ENCODE measurements at regions not wholly inside any gene's neighbourhood (a gene's known extent, or its start where the extent isn't known, plus 50 kb on each side); places are given as distances from the start of the nearest gene placed in this dataset.
"Not testable (repeated sequence)": the region's sequence is repeated elsewhere in the genome, so short reads cannot be mapped to it uniquely, and the experiment has no call there.

DNA sequence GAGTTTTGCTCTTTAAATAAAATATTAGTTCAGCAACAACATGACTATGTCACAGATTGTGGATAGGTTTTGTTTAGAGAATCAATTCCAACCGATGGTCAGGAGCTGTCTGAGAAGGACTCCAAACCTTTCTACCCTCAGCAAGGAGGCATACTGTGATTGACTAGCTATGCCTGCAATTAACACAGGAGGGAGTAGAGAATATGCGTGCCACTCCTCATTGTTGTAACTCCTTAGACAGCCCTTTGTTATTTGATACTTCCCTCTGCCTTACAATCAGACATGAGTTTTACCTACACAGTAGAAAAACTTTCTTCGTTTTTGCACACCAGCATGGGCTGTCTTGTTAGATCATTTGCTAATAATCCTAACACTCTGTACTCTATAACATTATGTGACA is 796.5 kb downstream of the PRIM2 start:
- in situ Hi-C loops (cut with MboI): no loop called here
- Histone ChIP-seq H3K4me1 (ENCODE audit: insufficient read depth) (no peaks in the 10 kb centered on the region), H3K9ac (no peak overlapping the region), H3K9me2 (ENCODE audit: insufficient read depth) (no peaks in the 10 kb centered on the region), H3K4me2 (ENCODE audit: unreplicated experiment) (no peak overlapping the region), H3K9me3 (ENCODE audit: low read depth) (no peaks in the 10 kb centered on the region), H2AFZ (no peak overlapping the region), H4K20me1 (ENCODE audit: insufficient read depth) (no peaks in the 10 kb centered on the region), H3K36me3 (ENCODE audit: low read depth) (no peaks in the 10 kb centered on the region), H3K4me3 (no peak overlapping the region), H3F3A (ENCODE audit: insufficient read depth) (no peaks in the 10 kb centered on the region), H3K27ac (no peak overlapping the region), H3K79me2 (ENCODE audit: insufficient read depth) (no peaks in the 10 kb centered on the region), H3K27me3 (replicated peaks; ENCODE audit: insufficient read depth) (no peaks in the 10 kb centered on the region)
- TF ChIP-seq EZH2phosphoT487 (IDR thresholded peaks at IDR 0.05; ENCODE audit: insufficient read depth, low read depth) (no peak), EZH2 (IDR thresholded peaks at IDR 0.05; ENCODE audit: insufficient read depth, poor library complexity, severe bottlenecking) (no peak)
- 23 to 29% methylated on average over 3 of the region's 3 CpGs for WGBS, 2 experiments (ENCODE audit: low coverage in 1 of 2, low lambda C conversion rate in 2 of 2, missing lambda C conversion rate in 2 of 2)
- no peak for DNase-seq

DNA sequence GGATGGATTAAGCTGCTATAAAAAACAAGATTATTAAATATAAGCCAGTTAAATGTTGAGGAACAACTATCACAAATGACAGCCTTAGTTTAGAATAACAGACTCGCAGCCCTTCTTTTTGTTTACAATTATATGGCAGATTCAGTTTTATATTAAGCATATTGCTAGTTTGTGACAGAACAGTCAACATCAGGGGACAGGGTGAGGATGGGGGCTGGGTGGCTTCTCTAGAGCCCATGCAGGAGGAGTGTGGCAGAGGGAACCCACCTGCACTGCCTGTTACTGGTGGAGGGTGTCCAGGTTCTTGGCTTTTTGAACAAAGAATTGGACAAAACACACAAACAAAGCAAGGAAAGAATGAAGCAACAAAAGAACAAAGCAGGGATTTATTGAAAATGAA is 799.7 kb downstream of the PRIM2 start:
- DNase-seq; H3F3A ChIP-seq (ENCODE audit: insufficient read depth); H2AFZ ChIP-seq; H3K36me3 ChIP-seq (ENCODE audit: low read depth); H3K9me3 ChIP-seq (ENCODE audit: low read depth); H3K9me2 ChIP-seq (ENCODE audit: insufficient read depth); H3K4me2 ChIP-seq (ENCODE audit: unreplicated experiment); H3K79me2 ChIP-seq (ENCODE audit: insufficient read depth); H3K27ac ChIP-seq; H4K20me1 ChIP-seq (ENCODE audit: insufficient read depth); H3K9ac ChIP-seq; H3K4me3 ChIP-seq; H3K4me1 ChIP-seq (ENCODE audit: insufficient read depth); H3K27me3 ChIP-seq (replicated peaks; ENCODE audit: insufficient read depth); in situ Hi-C loops (cut with MboI): not testable (repeated sequence)
- WGBS, 2 experiments (ENCODE audit: low coverage in 1 of 2, low lambda C conversion rate in 2 of 2, missing lambda C conversion rate in 2 of 2): 29 to 38% methylated on average over 1 of the region's 1 CpG

DNA sequence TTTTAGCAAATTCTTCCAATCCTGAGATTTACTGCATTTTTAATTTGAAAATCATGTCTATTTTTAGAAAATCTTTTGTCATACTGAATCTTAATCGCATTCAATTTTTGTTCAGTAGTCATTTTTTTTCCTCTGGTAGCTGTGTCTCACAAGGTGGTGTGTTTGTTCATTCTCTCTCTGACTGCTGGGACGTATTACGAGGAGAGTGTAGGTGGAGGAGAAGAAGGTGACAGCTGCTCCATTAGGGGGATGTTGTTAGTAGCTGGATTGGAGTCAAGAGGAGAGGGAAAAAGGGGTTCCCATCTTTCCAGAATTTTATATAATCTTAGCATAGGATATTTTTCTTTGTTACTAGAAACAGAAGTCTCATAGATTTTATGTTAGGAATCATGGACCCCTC is 804.2 kb downstream of the PRIM2 start:
- H3K36me3 ChIP-seq (ENCODE audit: low read depth); H3K4me1 ChIP-seq (ENCODE audit: insufficient read depth); H3K79me2 ChIP-seq (ENCODE audit: insufficient read depth); H3K27ac ChIP-seq; H3K27me3 ChIP-seq (replicated peaks; ENCODE audit: insufficient read depth); H3K9me2 ChIP-seq (ENCODE audit: insufficient read depth); H3K9me3 ChIP-seq (ENCODE audit: low read depth); H4K20me1 ChIP-seq (ENCODE audit: insufficient read depth); H3F3A ChIP-seq (ENCODE audit: insufficient read depth); H3K4me3 ChIP-seq; H3K4me2 ChIP-seq (ENCODE audit: unreplicated experiment); H3K9ac ChIP-seq; in situ Hi-C loops (cut with MboI); DNase-seq; H2AFZ ChIP-seq: not testable (repeated sequence)
- WGBS, 2 experiments (ENCODE audit: low coverage in 1 of 2, low lambda C conversion rate in 2 of 2, missing lambda C conversion rate in 2 of 2): 58 to 59% methylated on average over 3 of the region's 3 CpGs

DNA sequence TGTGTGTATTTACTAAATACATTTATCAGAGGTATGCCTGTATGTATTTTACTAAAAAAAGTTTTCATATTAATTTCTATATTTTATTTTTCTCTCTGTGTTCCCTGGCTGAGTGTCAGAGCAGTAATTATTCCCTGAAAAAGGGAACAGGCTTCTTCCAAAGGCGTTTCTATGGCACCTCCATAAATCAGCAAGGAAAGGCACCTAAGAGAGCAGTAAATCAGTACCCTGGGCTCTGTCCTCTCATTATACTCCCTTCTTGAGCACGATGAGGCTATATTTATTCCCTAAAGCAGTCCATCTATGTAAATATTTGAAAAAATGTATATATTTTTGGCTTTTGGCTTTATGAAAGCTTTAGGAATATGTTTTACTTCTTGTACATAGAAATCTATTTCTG is 806.3 kb downstream of the PRIM2 start:
- H3K4me2 ChIP-seq (ENCODE audit: unreplicated experiment); H3K27ac ChIP-seq; DNase-seq; H2AFZ ChIP-seq; H3K9me2 ChIP-seq (ENCODE audit: insufficient read depth); in situ Hi-C loops (cut with MboI); H3K79me2 ChIP-seq (ENCODE audit: insufficient read depth); H3K9ac ChIP-seq; H3K36me3 ChIP-seq (ENCODE audit: low read depth); H3K9me3 ChIP-seq (ENCODE audit: low read depth); H3K27me3 ChIP-seq (replicated peaks; ENCODE audit: insufficient read depth); H3F3A ChIP-seq (ENCODE audit: insufficient read depth); H3K4me1 ChIP-seq (ENCODE audit: insufficient read depth); H4K20me1 ChIP-seq (ENCODE audit: insufficient read depth); H3K4me3 ChIP-seq: not testable (repeated sequence)
- WGBS, 2 experiments (ENCODE audit: low coverage in 1 of 2, low lambda C conversion rate in 2 of 2, missing lambda C conversion rate in 2 of 2): 5 to 19% methylated on average over 2 of the region's 2 CpGs

DNA sequence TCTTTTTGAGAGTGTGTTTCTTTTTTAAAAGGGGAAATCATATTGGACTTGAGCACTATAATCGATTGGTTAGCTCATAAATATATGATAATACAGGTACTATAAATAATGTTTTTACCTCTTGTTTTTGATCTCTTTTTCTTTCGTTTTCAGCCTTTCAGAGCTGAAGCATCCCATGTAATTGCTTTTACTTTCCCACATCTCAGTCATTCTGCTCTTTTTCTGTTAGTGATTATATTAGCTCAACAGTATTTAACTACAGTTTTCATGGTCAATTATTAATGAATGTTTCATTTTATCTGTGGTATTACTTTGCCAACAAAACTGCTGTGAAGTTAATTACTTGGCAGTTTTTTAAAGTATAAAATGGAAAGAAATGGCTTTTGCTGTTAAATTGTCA is 811.1 kb downstream of the PRIM2 start:
- in situ Hi-C loops (cut with MboI); DNase-seq: not testable (repeated sequence)
- WGBS, 2 experiments (ENCODE audit: low coverage in 1 of 2, low lambda C conversion rate in 2 of 2, missing lambda C conversion rate in 2 of 2): 26 to 35% methylated on average over 2 of the region's 2 CpGs

DNA sequence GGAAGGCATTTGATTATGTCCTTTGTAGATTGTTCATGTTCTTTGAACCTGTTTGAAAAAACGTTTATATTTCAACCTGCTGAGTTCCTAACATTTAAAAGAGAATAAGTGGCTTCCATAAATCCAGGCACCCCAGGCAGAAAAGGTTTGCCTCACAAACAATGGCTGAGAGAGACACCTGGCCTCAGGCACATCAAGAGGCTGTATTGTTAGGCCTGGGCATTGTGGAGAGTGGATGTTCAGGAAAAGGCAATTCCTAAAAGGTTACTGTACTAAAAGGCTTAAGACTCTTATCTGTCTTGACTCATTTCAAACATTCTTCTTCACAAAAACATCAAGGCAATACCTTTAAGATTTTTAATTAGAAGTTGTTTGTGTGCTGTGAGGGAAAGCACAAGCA is 811.7 kb downstream of the PRIM2 start:
- in situ Hi-C loops (cut with MboI); DNase-seq: not testable (repeated sequence)
- 0% methylated on average over 1 of the region's 1 CpG for WGBS, 2 experiments (ENCODE audit: low coverage in 1 of 2, low lambda C conversion rate in 2 of 2, missing lambda C conversion rate in 2 of 2)

More for the DNA sequence above, 811.1 kb downstream of the PRIM2 start:
- H3K36me3 ChIP-seq (ENCODE audit: low read depth); H4K20me1 ChIP-seq (ENCODE audit: insufficient read depth); H3K27ac ChIP-seq; H3K9me3 ChIP-seq (ENCODE audit: low read depth); H3K79me2 ChIP-seq (ENCODE audit: insufficient read depth); H3K9me2 ChIP-seq (ENCODE audit: insufficient read depth); H3F3A ChIP-seq (ENCODE audit: insufficient read depth); H3K27me3 ChIP-seq (replicated peaks; ENCODE audit: insufficient read depth); H3K4me2 ChIP-seq (ENCODE audit: unreplicated experiment); H3K4me3 ChIP-seq; H2AFZ ChIP-seq; H3K4me1 ChIP-seq (ENCODE audit: insufficient read depth); H3K9ac ChIP-seq: not testable (repeated sequence)

DNA sequence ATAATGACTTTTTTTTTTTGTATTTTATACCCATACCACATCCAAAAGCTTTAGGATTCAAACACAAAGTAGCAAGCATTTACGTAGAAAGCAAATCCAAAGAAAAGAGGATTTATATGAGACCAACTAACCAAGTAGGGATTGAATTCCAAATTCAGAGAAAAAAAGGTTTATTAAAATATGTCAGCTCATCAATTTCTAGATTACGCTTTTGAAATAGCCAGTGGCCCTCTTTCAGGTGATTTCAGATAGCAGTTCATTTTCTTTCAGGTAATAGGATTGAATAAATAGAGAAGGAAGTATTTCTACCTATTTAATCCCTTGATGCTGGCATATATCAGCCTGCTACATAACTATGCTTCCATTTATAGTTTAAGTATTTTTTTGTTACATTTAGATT is 822.3 kb downstream of the PRIM2 start:
- H3K4me3 ChIP-seq; H3K4me2 ChIP-seq (ENCODE audit: unreplicated experiment); H3K79me2 ChIP-seq (ENCODE audit: insufficient read depth); H3K27me3 ChIP-seq (replicated peaks; ENCODE audit: insufficient read depth); H3K27ac ChIP-seq; H4K20me1 ChIP-seq (ENCODE audit: insufficient read depth); H3K9ac ChIP-seq; in situ Hi-C loops (cut with MboI); H3K9me3 ChIP-seq (ENCODE audit: low read depth); H2AFZ ChIP-seq; H3K9me2 ChIP-seq (ENCODE audit: insufficient read depth); DNase-seq; H3F3A ChIP-seq (ENCODE audit: insufficient read depth); H3K4me1 ChIP-seq (ENCODE audit: insufficient read depth); H3K36me3 ChIP-seq (ENCODE audit: low read depth): not testable (repeated sequence)
- 34 to 36% methylated on average over 2 of the region's 2 CpGs for WGBS, 2 experiments (ENCODE audit: low coverage in 1 of 2, low lambda C conversion rate in 2 of 2, missing lambda C conversion rate in 2 of 2)

More for the DNA sequence above, 811.7 kb downstream of the PRIM2 start:
- H3K27me3 ChIP-seq (replicated peaks; ENCODE audit: insufficient read depth); H3K9ac ChIP-seq; H3K4me1 ChIP-seq (ENCODE audit: insufficient read depth); H3K4me2 ChIP-seq (ENCODE audit: unreplicated experiment); H4K20me1 ChIP-seq (ENCODE audit: insufficient read depth); H3K27ac ChIP-seq; H3K9me3 ChIP-seq (ENCODE audit: low read depth); H3F3A ChIP-seq (ENCODE audit: insufficient read depth); H2AFZ ChIP-seq; H3K79me2 ChIP-seq (ENCODE audit: insufficient read depth); H3K36me3 ChIP-seq (ENCODE audit: low read depth); H3K9me2 ChIP-seq (ENCODE audit: insufficient read depth); H3K4me3 ChIP-seq: not testable (repeated sequence)
